ENCODE measurements at regions not wholly inside any gene's neighbourhood (a gene's known extent, or its start where the extent isn't known, plus 50 kb on each side); places are given as distances from the start of the nearest gene placed in this dataset.
"Not testable (repeated sequence)": the region's sequence is repeated elsewhere in the genome, so short reads cannot be mapped to it uniquely, and the experiment has no call there.

- DNase-seq: not testable (repeated sequence)
Observed at GRCh38 chr4:22631167-22631566, 61.6 kb upstream of the GBA3 start.

DNA sequence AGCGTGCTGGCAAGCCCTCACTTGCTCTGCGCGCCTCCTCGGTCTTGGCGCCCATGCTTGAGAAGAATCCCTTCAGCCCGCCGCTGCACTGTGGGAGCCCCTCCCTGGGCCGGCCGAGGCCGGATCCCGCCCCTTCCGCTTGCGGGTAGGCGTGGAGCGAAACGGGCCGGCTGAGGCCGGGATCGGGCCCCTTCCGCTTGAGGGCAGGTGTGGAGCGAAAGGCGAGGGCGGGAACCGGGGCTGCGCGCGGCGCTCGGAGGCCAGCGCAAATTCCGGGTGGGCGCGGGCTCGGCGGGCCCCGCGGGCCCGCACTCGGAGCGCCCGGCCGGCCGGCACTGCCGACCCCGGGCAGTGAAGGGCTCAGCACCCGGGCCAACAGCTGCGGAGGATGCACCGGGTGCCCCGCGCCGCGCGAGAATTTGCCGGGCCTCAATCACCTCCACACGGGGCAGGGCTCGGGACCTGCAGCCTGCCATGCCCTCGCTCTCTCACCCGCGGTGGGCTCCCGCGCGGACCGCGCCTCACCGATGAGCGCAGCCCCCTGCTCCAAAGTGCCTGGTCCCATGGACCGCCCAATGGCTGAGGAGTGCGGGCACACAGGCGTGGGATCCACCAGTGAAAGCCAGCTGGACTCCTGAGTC is 58.1 kb upstream of the GBA3 start:
- peak; percentile 11 for DNase-seq

- DNase-seq: not testable (repeated sequence)
Observed at GRCh38 chr4:22635182-22635549, 57.6 kb upstream of the GBA3 start.

DNA sequence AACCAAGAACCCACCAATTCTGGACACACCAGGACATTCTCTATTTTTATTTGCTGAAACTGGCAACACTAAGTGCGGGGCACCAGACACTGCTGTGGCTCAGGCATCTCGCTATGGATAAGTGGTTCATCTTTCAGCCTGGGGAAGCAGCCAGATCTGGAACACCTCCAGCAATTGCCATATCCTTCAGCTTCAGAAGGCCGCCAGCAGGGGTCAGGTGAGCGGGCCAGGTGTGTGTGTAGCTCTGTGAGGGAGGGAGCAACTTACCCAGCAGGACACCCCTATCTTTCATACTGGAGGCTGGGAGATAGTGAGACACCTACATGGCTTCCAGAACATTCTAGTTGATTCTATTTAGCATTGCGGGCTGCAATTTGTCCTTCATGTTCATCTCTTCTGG is 57.0 kb upstream of the GBA3 start:
- no peak for DNase-seq

DNA sequence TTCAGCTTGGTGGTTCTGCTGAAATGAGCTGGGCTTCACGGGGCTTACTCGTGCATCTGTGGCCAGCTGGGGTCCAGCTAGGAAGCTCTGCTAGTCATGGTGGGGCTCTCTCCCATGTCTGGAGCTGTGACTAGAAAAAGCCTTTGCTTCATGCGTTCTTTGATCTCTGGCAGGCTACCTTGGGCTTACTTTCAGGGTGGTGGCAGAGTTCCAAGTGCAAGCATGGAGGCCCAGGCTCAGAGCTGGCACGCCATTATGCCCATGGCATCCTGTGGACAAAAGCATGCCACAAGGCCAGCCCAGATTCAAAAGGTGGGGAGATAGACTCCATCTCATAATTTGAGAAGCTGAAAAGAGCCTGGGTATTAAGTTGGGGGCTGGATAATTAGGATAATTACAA is 55.4 kb upstream of the GBA3 start:
- DNase-seq: no peak
